GM19452 (cell line): ENCODE measurements at regions not wholly inside any gene's neighbourhood (a gene's known extent, or its start where the extent isn't known, plus 50 kb on each side); places are given as distances from the start of the nearest gene placed in this dataset.

Source experiments
- ATAC-seq: cut with Tn5 transposase; IDR thresholded peaks from one replicate; pipeline ENCODE4 v1.9.1; 2021; ENCODE audit not compliant: unreplicated experiment

GRCh38 chr6:109295774-109296156, 86.5 kb downstream of the CD164 start:
- no peak for ATAC-seq

- no peak for ATAC-seq
Observed at GRCh38 chr6:109295109-109295773, 87.0 kb downstream of the CD164 start.

DNA sequence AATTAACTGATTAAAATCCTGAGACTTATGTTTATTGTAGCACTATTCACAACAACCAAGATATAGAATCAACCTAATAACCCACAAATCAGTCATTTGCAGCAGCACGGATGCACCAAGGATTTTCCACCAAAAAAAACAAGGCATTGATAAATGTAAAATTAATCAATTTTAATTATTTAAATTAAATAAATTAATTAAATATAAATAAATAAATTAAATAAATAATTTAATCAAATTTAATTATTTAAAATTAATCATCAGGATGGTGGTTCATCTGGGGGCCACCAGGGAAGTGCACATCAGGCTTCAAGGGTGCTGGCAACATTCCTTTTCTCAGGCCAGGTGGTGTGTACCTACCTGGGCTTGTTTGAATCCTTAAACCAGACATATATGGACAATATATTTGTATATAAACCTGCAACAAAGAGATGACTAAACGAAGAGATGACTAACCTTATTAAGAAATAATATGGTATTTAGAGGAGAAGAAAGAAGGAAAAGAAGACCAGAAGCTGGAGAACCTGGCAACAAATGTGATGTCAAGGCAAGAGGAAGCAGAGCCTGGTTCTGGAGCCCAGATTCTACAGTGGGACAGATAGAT, 89.2 kb downstream of the CD164 start:
- no peak for ATAC-seq

DNA sequence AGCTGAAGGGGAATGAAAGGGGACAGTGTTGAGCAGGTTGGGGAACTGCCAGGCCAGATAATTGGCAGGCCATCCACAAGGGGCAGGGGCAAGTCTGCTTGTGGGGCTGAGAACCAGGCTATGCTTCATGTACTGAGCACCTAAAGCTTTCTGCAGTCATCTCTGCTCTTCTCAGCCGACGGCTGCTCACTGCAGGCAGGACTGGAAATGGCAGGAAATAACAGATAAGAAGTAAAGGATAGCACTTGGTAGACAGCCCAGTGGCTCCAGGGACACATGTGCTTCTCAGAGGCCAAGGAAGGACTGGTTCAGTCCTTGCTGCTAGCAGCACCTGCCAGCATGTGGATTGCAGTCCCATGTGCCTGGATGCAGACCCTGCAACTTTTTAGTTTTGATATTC, 89.8 kb downstream of the CD164 start:
- no peak for ATAC-seq

DNA sequence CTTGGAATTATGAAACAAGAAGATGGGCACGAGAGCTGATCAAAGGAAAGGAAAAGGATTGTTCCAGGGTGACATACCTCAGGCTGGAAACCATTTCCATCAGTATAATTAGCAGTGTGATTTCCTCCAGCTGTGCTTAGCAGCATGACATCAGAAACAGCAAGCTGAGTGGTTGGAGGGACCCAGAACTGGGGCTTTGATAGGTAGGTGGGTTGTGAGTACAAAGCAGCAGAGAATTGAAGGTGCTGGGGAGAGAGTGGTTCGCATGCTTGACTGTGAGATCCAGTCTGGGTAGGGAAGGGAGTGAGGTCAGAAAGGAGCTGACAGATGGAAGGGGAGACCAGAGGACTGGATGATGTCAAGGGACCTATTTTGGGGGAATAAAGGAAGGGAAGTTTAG, 90.4 kb downstream of the CD164 start:
- no peak for ATAC-seq

DNA sequence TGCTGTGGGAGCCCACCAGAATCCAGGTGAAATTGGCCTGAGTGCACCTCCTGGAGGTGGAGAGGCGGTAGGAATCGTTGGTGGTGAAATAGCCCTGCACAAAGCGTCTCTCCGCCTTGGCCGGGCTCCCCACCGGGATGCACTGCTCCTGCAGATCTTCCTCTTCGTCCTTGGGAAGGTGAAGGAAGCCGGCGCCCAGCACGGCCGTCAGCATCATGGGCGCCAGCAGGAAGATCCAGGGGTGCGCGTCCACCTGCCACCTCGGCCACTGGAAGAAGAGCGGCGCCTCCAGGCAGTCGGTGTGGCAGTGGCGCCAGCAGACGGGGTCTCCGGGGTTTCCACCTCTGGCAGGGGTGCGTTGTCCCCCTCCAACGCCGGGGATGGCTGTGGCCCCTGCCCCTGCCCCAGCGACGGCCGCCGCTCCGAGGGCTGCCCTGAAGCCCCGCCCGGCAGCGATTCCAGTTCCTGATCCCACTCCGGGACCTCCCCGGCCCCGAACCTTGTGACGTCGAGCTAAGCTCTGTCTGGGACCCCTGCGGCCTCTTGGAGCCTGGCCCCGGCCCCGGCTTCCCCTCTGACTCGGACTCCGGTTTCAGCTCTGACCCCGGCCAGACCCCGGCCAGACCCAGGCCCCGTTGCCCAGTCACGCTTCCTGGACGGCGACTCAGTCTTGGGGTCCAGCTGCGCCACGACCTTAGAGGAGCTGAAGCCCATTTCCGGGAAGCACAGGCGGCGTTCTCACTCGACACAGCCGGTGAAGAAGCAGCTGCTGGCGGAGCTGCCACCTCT, 91.9 kb downstream of the CD164 start:
- ATAC-seq = no peak

GRCh38 chr6:109285366-109285765, 96.9 kb downstream of the CD164 start:
- ATAC-seq = no peak

DNA sequence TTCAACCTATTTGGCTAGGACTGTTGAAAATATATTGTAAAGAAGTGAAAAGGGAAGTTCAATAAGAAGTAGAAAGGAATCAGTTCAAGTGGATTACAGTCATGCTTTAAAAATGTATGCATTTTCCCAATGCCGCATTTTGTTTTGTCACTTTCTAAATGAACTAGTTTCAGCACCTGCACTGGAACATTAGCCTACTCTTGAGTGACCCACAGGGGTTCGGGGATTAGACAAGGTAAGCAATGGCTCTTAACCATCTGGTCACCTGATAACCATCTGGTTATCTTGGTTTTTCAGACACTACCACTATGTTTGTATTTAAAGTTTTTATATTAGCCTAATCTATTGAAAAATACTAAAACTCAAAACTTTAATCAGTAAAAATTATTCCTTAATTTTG, 97.6 kb downstream of the CD164 start:
- no peak for ATAC-seq

- no peak for ATAC-seq
Observed at GRCh38 chr6:109282756-109283155, 99.5 kb downstream of the CD164 start.

- ATAC-seq = no peak
Observed at GRCh38 chr6:109279628-109280027, 102.6 kb downstream of the CD164 start.

DNA sequence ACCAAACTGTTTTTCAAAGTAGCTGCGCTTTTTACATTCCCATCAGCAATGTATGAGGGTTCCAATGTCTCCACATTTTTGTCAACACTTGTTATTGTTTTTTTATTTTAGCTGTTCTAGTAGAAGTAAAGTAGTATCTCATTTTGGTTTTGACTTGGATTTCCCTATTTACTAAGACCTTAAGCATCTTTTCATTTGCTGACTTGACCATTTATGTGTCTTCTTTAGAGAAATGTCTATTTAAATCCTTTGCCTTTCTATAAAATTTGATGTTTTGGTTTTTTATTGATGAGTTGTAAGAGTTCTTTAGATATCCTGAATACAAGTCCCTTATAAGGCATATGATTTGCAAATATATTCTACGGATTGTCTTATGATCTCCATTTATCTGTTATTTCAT, 110.6 kb downstream of the CD164 start:
- ATAC-seq = no peak

- ATAC-seq = no peak
Observed at GRCh38 chr6:109269953-109270517, 112.2 kb downstream of the CD164 start.

- no peak for ATAC-seq
Observed at GRCh38 chr6:109269057-109269456, 113.2 kb downstream of the CD164 start.

DNA sequence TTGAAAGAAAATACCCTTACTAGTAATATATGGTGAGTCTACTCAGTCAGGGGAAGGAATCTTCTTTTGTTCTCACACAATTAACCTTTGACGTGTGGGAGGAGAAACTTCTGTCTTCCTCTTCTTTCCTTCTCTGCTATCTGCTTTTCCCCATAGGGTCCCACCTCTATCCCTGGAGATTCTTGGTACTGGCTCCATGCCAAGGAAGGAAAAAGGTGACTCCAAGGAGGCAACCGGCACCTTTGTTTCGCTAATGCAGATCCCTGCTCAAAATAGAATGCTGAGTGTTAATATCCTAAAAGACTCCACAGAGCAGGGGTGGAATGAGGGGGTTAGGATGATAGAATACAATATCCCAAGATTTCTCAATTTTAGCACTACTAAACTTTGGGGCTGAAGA, 116.7 kb downstream of the CD164 start:
- no peak for ATAC-seq

DNA sequence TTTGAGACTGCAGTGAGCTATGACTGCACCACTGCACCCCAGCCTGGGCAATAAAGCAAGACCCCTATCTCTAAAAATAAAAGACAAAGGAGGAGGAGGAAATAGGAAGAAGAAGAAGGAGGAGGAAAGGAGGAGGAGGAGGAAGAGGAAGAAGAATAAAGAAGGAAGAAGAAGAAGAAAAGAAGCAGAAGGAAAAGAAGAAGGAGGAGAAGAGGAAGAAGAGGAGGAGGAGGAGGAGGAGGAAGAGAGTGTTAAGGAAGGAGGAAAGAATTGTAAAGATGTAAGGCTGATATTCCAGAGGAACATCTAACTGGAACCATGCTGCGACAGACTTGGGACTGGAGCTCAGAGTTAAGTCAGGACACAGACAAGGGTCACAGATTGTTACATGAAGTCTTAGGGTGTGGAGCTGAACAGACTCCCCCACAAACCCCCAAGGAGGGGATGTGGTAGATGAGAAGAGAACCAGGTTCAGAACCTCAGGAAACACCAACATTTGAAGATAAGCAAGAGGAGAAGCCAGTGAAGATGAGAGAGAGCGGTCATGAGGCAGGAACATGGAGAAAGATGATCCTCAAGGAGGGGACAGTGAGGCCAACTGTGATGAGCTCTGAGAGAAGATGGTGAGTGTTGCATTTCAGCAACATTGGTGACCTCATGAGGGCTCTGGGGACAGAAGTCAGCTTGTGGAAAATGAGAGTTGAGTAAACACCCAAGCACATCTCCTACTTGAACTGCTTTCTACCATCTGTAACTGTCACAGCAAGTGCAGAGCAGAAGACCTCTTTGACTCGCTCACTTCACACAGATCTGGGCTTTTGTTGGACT, 118.2 kb downstream of the CD164 start:
- no peak for ATAC-seq

GRCh38 chr6:109262261-109262660, 120.0 kb downstream of the CD164 start:
- ATAC-seq = no peak

DNA sequence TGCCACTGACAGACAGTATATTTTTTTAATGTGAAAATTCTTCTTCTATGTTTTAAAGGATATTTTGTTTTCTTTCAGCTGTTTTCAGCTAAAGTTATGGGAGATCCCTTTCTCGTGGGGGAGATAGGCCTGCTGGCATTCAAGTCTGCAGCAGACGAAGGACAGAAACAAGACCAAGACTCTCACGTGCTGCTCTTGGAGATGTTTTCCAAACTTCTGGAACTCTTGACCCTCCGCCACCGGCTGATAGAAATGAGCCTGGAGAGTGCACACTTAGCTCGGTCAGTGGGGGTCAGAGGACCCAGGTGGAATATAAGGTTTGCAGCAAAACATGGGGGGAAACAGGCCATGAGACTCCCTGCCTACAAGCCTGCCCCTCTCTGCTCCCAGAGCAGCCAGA, 120.5 kb downstream of the CD164 start:
- no peak for ATAC-seq

- ATAC-seq = no peak
Observed at GRCh38 chr6:109260701-109261100, 121.6 kb downstream of the CD164 start.

DNA sequence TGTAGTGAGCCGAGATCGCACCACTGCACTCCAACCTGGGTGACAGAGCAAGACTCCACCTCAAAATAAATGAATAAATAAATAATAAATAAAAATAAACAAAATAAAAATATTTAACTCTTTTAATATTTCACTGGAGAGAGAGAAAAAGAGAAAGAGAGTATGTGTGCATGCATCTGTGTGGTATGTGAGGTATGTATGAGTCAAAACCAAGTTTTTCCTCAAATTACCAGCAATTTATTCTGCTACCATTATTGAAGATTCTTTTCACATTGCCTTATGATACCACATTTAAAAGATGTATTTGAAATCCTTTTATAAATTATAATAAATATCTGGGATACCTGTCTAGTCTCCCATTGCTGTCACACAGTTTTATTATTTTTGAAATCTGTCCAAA, 122.1 kb downstream of the CD164 start:
- ATAC-seq = no peak

GRCh38 chr6:109258129-109258528, 124.1 kb downstream of the CD164 start:
- no peak for ATAC-seq

- ATAC-seq = no peak
Observed at GRCh38 chr6:109257494-109257893, 124.8 kb downstream of the CD164 start.
